Gastrocnemius medialis (tissue), 4 donors: ENCODE measurements at regions not wholly inside any gene's neighbourhood (a gene's known extent, or its start where the extent isn't known, plus 50 kb on each side); places are given as distances from the start of the nearest gene placed in this dataset.

ENCODE experiments used
- ATAC-seq, 2 donors: fragments of 150-250 bp; one replicate each; pipeline ENCODE4 v1.9.1; 2016
- DNase-seq, 2 donors: peaks; one replicate each; pipeline ENCODE4 v3.0.0-alpha.2; 2019
- H3K27ac ChIP-seq, 4 donors: fragments of 200-600 bp; sonication (generic); 1 replicate in 1 of 4; 2 replicates in 3 of 4; pipeline ENCODE4 v1.5.1; 2016 to 2018; ENCODE audit warnings: mild to moderate bottlenecking in 2 of 4, moderate library complexity in 1 of 4
- H3K27me3 ChIP-seq, 3 donors: fragments of 200-600 bp; sonication (generic) in 2 of 3; 1 replicate in 1 of 3; 2 replicates in 2 of 3; pipeline versions ENCODE4 v1.5.1 to v1.6.0; 2016 to 2019; ENCODE audit warnings: mild to moderate bottlenecking in 1 of 3, moderate library complexity in 1 of 3
- H3K36me3 ChIP-seq, 2 donors: fragments of 200-600 bp; sonication (generic) in 1 of 2; one replicate each; pipeline ENCODE4 v1.5.1; 2017 to 2018
- H3K4me1 ChIP-seq, 2 donors: fragments of 200-600 bp; sonication (generic) in 1 of 2; one replicate each; pipeline ENCODE4 v1.5.1; 2016 to 2017; ENCODE audit warnings: mild to moderate bottlenecking in 2 of 2
- H3K4me3 ChIP-seq, 4 donors: fragments of 200-600 bp; sonication (generic) in 3 of 4; 1 replicate in 1 of 4; 2 replicates in 3 of 4; pipeline ENCODE4 v1.5.1; 2016 to 2019; ENCODE audit warnings: mild to moderate bottlenecking in 2 of 4
- H3K9me3 ChIP-seq, 3 donors: fragments of 200-600 bp; sonication (generic) in 2 of 3; 1 replicate in 1 of 3; 2 replicates in 2 of 3; pipeline ENCODE4 v1.5.1; 2016 to 2019
- POLR2A ChIP-seq, 2 donors: fragments of 450-650 bp; IDR thresholded peaks; one replicate each; pipeline ENCODE4 v1.6.1; 2017; ENCODE audit warnings: antibody characterized with exemption in 2 of 2, mild to moderate bottlenecking in 2 of 2, moderate library complexity in 2 of 2
- in situ Hi-C, 4 donors: fragments of 200-750 bp; cut with MboI; loops; one replicate each; pipeline versions ENCODE4 v1.15.0 to v1.8.0; 2017; ENCODE audit warnings: low sequenced_read_pairs in 4 of 4
- intact Hi-C: fragments of 100-400 bp; cut with DNase I; formaldehyde crosslinking; loops from one replicate; pipeline ENCODE4 v1.15.1; 2023; ENCODE audit warnings: low total_unique reads
- TF ChIP-seq, protein P1 (sequence below), 5 experiments: fragments of 450-650 bp in 3 of 5; fragments of 200-600 bp in 2 of 5; sonication (generic) in 2 of 5; IDR thresholded peaks in 4 of 5; conservative IDR thresholded peaks in 1 of 5; 1 replicate in 4 of 5; 2 replicates in 1 of 5; pipeline ENCODE4 v1.5.1; 2016 to 2019; ENCODE audit warnings: antibody characterized with exemption in 5 of 5, mild to moderate bottlenecking in 3 of 5, moderate library complexity in 3 of 5

DNA sequence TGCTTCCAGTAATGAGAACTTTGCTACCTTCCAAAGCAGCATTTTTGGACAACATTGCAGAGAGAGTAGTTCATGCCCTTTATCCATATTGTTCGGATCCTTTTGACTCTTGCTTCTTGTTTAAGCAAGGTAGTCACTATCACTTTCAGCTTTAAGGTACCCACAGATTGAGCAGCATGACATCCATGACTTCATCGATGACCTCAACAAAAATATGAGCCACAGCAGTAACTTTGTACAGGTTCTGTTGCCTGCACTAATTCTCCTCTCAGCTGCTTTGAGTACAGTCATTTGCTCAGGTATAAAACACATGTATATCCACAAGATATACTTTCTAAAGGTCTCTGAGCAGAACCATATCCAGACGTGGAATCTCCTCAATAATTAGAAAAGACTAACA lies 546.3 kb downstream of the SOX6 start:
- H3K4me3 ChIP-seq: no peak overlapping the region
- intact Hi-C loops (loop anchor here (10.0 kb wide), 1 partner anchor 805 kb away; no protein-coding TSS in a partner anchor), in situ Hi-C loops (loop anchor here in 1 of 4 donors (25.0 kb wide), 1 partner anchor 802 kb away; no protein-coding TSS in a partner anchor)
- H3K27me3 ChIP-seq: no peaks in the 10 kb centered on the region
- ATAC-seq (no peak), DNase-seq (no peak)
- no peaks in the 10 kb centered on the region for H3K9me3 ChIP-seq
- no peak for TF ChIP-seq POLR2A (IDR thresholded peaks at IDR 0.05)
- TF ChIP-seq, protein P1, sequence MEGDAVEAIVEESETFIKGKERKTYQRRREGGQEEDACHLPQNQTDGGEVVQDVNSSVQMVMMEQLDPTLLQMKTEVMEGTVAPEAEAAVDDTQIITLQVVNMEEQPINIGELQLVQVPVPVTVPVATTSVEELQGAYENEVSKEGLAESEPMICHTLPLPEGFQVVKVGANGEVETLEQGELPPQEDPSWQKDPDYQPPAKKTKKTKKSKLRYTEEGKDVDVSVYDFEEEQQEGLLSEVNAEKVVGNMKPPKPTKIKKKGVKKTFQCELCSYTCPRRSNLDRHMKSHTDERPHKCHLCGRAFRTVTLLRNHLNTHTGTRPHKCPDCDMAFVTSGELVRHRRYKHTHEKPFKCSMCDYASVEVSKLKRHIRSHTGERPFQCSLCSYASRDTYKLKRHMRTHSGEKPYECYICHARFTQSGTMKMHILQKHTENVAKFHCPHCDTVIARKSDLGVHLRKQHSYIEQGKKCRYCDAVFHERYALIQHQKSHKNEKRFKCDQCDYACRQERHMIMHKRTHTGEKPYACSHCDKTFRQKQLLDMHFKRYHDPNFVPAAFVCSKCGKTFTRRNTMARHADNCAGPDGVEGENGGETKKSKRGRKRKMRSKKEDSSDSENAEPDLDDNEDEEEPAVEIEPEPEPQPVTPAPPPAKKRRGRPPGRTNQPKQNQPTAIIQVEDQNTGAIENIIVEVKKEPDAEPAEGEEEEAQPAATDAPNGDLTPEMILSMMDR (IDR thresholded peaks at IDR 0.05 in 4 of 5, conservative IDR thresholded peaks at IDR 0.05 in 1 of 5): no peak
- H3K27ac ChIP-seq: no peak overlapping the region
- H3K36me3 ChIP-seq: no peaks in the 10 kb centered on the region
- H3K4me1 ChIP-seq: no peaks in the 10 kb centered on the region

DNA sequence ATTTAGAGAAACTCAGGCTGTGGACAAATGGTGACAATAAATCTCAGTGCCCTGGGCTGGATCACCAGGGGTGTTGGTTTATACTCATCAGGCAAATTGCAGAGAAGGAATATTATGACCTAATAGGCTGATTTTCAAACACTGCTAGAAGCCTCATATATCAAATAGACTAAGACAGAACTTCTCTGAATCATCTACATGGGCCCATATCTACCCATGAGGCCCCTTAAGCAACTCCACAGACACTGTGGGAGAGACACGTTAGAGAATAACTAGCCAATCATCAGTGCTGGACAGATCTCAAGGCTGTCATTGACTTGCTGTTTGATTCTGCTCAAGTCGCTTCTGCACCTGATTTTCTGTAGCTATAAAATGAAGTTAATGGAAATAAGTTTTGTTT lies 545.8 kb downstream of the SOX6 start:
- Histone ChIP-seq H3K4me3 (no peak overlapping the region), H3K27ac (no peak overlapping the region), H3K9me3 (no peaks in the 10 kb centered on the region), H3K36me3 (no peaks in the 10 kb centered on the region), H3K4me1 (peaks cover 2% of the 10 kb centered on the region in 2 donors), H3K27me3 (no peaks in the 10 kb centered on the region)
- TF ChIP-seq, protein P1 (IDR thresholded peaks at IDR 0.05 in 4 of 5, conservative IDR thresholded peaks at IDR 0.05 in 1 of 5): no peak
- TF ChIP-seq POLR2A (IDR thresholded peaks at IDR 0.05): no peak
- ATAC-seq (no peak), DNase-seq (no peak)
- intact Hi-C loops: loop anchor here (10.0 kb wide), 1 partner anchor 804 kb away; no protein-coding TSS in a partner anchor
- in situ Hi-C loops: loop anchor here in 1 of 4 donors (25.0 kb wide), 1 partner anchor 802 kb away; no protein-coding TSS in a partner anchor

DNA sequence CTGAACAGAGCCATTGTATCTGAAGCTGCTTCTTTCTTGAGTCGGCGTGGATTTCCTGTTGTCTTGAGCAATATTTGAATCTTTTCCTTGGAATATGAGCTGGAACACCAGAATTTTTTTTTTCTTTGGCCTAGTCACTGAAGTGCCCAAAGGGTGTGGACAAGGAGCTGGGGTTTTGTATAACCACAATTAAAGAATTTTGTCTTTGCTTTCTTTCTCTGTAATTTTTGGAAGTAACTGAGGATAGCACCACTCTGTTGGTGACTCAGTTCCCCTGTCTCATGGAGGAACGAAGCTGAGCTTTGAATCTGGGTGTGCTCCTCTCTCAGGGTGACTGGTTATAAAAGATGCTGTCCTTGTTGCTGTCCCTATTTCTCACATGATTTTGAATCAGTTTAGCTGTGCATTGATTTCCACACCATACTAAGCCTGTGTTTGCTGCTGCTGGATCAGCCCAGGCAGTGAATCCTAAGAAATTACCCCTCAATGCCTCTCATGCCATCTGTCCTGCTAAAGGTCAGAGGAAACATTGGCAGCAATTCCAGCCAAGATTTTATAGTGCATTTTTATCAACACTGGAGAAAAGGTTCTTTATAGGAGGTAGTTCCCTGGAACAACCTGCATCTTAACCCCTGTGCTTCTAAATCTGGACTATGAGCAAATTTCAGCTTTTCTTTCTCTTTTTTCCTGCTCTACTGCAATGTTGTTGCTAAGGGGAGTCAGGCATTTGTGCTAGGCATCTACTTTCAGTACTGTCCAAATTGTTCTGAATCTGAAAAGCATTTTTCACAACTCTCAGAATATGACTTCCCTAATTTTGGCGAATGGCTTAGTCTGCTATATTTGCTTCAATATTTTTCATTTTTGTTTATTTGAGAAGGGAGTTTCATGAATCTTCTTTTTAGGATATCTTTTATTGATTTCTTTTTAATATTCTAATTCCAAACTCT lies 540.8 kb downstream of the SOX6 start:
- no peak overlapping the region for H3K4me3 ChIP-seq
- no peaks in the 10 kb centered on the region for H3K9me3 ChIP-seq
- H3K27ac ChIP-seq: peak overlapping the region; percentile 12 to 69 (median 42)
- H3K36me3 ChIP-seq: no peaks in the 10 kb centered on the region
- DNase-seq (no peak), ATAC-seq (no peak)
- no peaks in the 10 kb centered on the region for H3K27me3 ChIP-seq
- TF ChIP-seq POLR2A (IDR thresholded peaks at IDR 0.05): no peak
- TF ChIP-seq, protein P1 (IDR thresholded peaks at IDR 0.05 in 4 of 5, conservative IDR thresholded peaks at IDR 0.05 in 1 of 5): no peak
- H3K4me1 ChIP-seq: peaks cover 33 to 46% of the 10 kb centered on the region in 2 donors
- in situ Hi-C loops (loop anchor here in 1 of 4 donors (25.0 kb wide), 1 partner anchor 797 kb away; no protein-coding TSS in a partner anchor), intact Hi-C loops (loop anchor here (5.0 to 10.0 kb wide), 2 partner anchors 163 to 799 kb away; no protein-coding TSS in a partner anchor)

DNA sequence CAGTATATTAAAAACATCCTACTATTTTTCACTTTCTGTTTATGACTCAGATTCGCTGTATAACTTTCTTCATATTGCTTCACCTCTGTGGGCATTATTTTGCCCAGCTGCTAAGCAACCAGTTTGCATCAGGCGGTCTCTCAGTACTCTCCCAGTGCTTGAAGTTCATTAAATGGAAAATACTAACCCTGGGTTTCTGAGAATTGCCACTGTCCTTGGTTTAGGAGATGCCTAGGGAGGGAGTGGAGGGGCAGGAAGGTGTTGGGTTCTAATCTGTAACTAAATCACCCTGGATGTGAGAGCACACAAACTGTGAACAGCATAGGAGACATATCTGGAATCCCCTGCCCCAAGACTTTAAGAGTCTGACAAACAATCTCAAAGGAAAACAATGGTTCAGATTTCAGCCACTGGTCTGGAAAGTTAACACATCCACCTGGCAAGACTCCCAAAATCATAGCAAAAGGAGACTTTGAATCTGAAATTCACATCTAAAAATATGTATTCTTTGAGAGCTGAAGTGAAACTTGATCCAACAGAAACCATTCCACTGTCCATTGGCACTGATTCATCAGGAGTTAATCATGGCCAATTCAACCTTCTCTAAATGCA lies 540.0 kb downstream of the SOX6 start:
- peak overlapping the region; percentile 12 to 69 (median 66) for H3K27ac ChIP-seq
- H3K4me1 ChIP-seq: peaks cover 33 to 46% of the 10 kb centered on the region in 2 donors
- H3K36me3 ChIP-seq: no peaks in the 10 kb centered on the region
- no peaks in the 10 kb centered on the region for H3K9me3 ChIP-seq
- ATAC-seq (peak; percentile 74 to 85), DNase-seq (peak; percentile 23 to 39)
- in situ Hi-C loops (loop anchor here in 1 of 4 donors (25.0 kb wide), 1 partner anchor 796 kb away; no protein-coding TSS in a partner anchor), intact Hi-C loops (loop anchor here (5.0 to 10.0 kb wide), 2 partner anchors 164 to 798 kb away; no protein-coding TSS in a partner anchor)
- H3K27me3 ChIP-seq: no peaks in the 10 kb centered on the region
- H3K4me3 ChIP-seq: no peak overlapping the region
- TF ChIP-seq POLR2A (IDR thresholded peaks at IDR 0.05): no peak
- TF ChIP-seq, protein P1 (IDR thresholded peaks at IDR 0.05 in 4 of 5, conservative IDR thresholded peaks at IDR 0.05 in 1 of 5): no peak
